ENCODE measurements at regions not wholly inside any gene's neighbourhood (a gene's known extent, or its start where the extent isn't known, plus 50 kb on each side); places are given as distances from the start of the nearest gene placed in this dataset.

- CTCF ChIA-PET: interaction anchor here (1.0 kb wide), 1 partner anchor 15 kb away, joined by 3 read pairs; no protein-coding TSS in a partner anchor
These were observed 248.7 kb upstream of the RREB1 start for GRCh38 chr6:6859105-6859504.

More at GRCh38 chr6:6859105-6859504, 248.7 kb upstream of the RREB1 start:
- Histone ChIP-seq H3K9me2 (no peaks in the 10 kb centered on the region), H3K9me3 (no peaks in the 10 kb centered on the region), H3K79me2 (ENCODE audit: insufficient read depth) (no peaks in the 10 kb centered on the region), H3K36me3 (replicated peaks in 1 of 2; ENCODE audit: control insufficient read depth in 1 of 2, insufficient read depth in 2 of 2, low read length in 1 of 2) (no peaks in the 10 kb centered on the region), H3K27ac (ENCODE audit: low read depth in 2 of 2, low read length in 1 of 2) (no peak overlapping the region), H3K4me3 (ENCODE audit: low read depth in 2 of 2, low read length in 1 of 2) (no peak overlapping the region), H3K27me3 (ENCODE audit: insufficient read depth) (no peaks in the 10 kb centered on the region), H3K4me1 (ENCODE audit: control insufficient read depth in 1 of 2, insufficient read depth in 2 of 2, low read depth in 1 of 2, low read length in 1 of 2) (peaks cover 0 to 4% of the 10 kb centered on the region in 2 experiments; a peak in 2 of 4 replicates), H2AFZ (ENCODE audit: low read depth) (no peak overlapping the region), H3F3A (replicated peaks; ENCODE audit: insufficient read depth) (no peaks in the 10 kb centered on the region), H3K9ac (no peak overlapping the region), H4K20me1 (ENCODE audit: insufficient read depth) (no peaks in the 10 kb centered on the region), H3K4me2 (no peak overlapping the region)
- no peak for DNase-seq
- 63% methylated on average over 5 of the region's 5 CpGs for WGBS (ENCODE audit: low lambda C conversion rate)
- TF ChIP-seq FOXJ3 (CRISPR knock-in tag; IDR thresholded peaks at IDR 0.05) (no peak), TCF12 (IDR thresholded peaks at IDR 0.05) (no peak), GABPA (IDR thresholded peaks at IDR 0.05; ENCODE audit: low read depth) (no peak), FOXM1 (IDR thresholded peaks at IDR 0.05; ENCODE audit: low read depth) (no peak), EZH2phosphoT487 (IDR thresholded peaks at IDR 0.05; ENCODE audit: borderline replicate concordance, low read depth) (no peak), USF1 (IDR thresholded peaks at IDR 0.05; ENCODE audit: borderline replicate concordance, low read depth) (no peak), SMC3 (IDR thresholded peaks at IDR 0.05; ENCODE audit: low read depth, low read length) (no peak), ZBTB33 (IDR thresholded peaks at IDR 0.05; ENCODE audit: borderline replicate concordance, low read depth) (no peak), FOSL2 (IDR thresholded peaks at IDR 0.05; ENCODE audit: borderline replicate concordance, low read depth) (no peak), TEAD4 (IDR thresholded peaks at IDR 0.05; ENCODE audit: borderline replicate concordance, insufficient read depth) (no peak), USF2 (IDR thresholded peaks at IDR 0.05; ENCODE audit: borderline replicate concordance, low read depth, low read length) (no peak), NRF1 (IDR thresholded peaks at IDR 0.05; ENCODE audit: low read depth, low read length) (no peak), POLR2AphosphoS5 (IDR thresholded peaks at IDR 0.05; ENCODE audit: low read depth, low read length) (no peak), RFX5 (IDR thresholded peaks at IDR 0.05; ENCODE audit: low read length) (no peak), MAX (IDR thresholded peaks at IDR 0.05; ENCODE audit: low read depth) (no peak)
- POLR2A ChIA-PET: no interaction called here

Measured in SK-N-SH (cell line).